HEK293 (cell line): ENCODE measurements at regions not wholly inside any gene's neighbourhood (a gene's known extent, or its start where the extent isn't known, plus 50 kb on each side); places are given as distances from the start of the nearest gene placed in this dataset.

Experiments
- CTCF ChIP-seq: fragments of 450-650 bp; formaldehyde crosslinking; IDR thresholded peaks from 2 replicates; pipeline ENCODE4 v1.5.1; 2016; ENCODE audit warnings: missing biosample characterization, missing genetic modification characterization
- HOXD13 ChIP-seq: sonication (generic); formaldehyde crosslinking; IDR thresholded peaks from 2 replicates; pipeline ENCODE4 v1.8.0; 2022; ENCODE audit warnings: missing genetic modification reagents, borderline replicate concordance
- RBAK ChIP-seq: fragments of 450-650 bp; formaldehyde crosslinking; IDR thresholded peaks from 2 replicates; pipeline ENCODE4 v1.5.1; 2016; ENCODE audit warnings: missing biosample characterization, missing genetic modification characterization
- ZBTB10 ChIP-seq: fragments of 450-650 bp; formaldehyde crosslinking; IDR thresholded peaks from 2 replicates; pipeline ENCODE4 v1.5.1; 2016; ENCODE audit warnings: missing biosample characterization, missing genetic modification characterization
- ZNF121 ChIP-seq: fragments of 450-650 bp; formaldehyde crosslinking; IDR thresholded peaks from 2 replicates; pipeline ENCODE4 v1.5.1; 2016; ENCODE audit warnings: missing biosample characterization, missing genetic modification characterization
- ZNF366 ChIP-seq: fragments of 450-650 bp; formaldehyde crosslinking; conservative IDR thresholded peaks from 2 replicates; pipeline ENCODE4 v1.5.1; 2016; ENCODE audit warnings: missing biosample characterization, missing genetic modification characterization
- ZNF585B ChIP-seq: fragments of 450-650 bp; formaldehyde crosslinking; IDR thresholded peaks from 2 replicates; pipeline ENCODE4 v1.5.1; 2016; ENCODE audit warnings: missing biosample characterization, missing genetic modification characterization
- ZSCAN5A ChIP-seq: fragments of 450-650 bp; formaldehyde crosslinking; IDR thresholded peaks from 2 replicates; pipeline ENCODE4 v1.5.1; 2016; ENCODE audit warnings: missing biosample characterization, missing genetic modification characterization

- TF ChIP-seq RBAK (tag by site-specific recombination) (no peak), ZNF366 (tag by site-specific recombination) (no peak), ZNF121 (tag by site-specific recombination) (no peak), ZSCAN5A (no peak), HOXD13 (CRISPR knock-in tag) (no peak), ZBTB10 (tag by site-specific recombination) (no peak), CTCF (no peak), ZNF585B (tag by site-specific recombination) (no peak)
Observed at GRCh38 chr6:79413562-79414002, 123.6 kb downstream of the LCA5 start.
